ENCODE measurements at regions not wholly inside any gene's neighbourhood (a gene's known extent, or its start where the extent isn't known, plus 50 kb on each side); places are given as distances from the start of the nearest gene placed in this dataset.

GRCh38 chr12:19819231-19819630 lies 379.9 kb downstream of the AEBP2 start:
- TF ChIP-seq FOXP1 (CRISPR knock-in tag; IDR thresholded peaks at IDR 0.05) (no peak), CEBPG (CRISPR knock-in tag; IDR thresholded peaks at IDR 0.05) (no peak), CEBPG (tag; conservative IDR thresholded peaks at IDR 0.05 in 1 of 2, IDR thresholded peaks at IDR 0.05 in 1 of 2) (no peak), ARHGAP35 (IDR thresholded peaks at IDR 0.05; ENCODE audit: partially characterized antibody) (no peak)

All from K562 (cell line).